ENCODE measurements at regions not wholly inside any gene's neighbourhood (a gene's known extent, or its start where the extent isn't known, plus 50 kb on each side); places are given as distances from the start of the nearest gene placed in this dataset.
"Not testable (repeated sequence)": the region's sequence is repeated elsewhere in the genome, so short reads cannot be mapped to it uniquely, and the experiment has no call there.

GRCh38 chr4:4045823-4046222, 180.9 kb downstream of the OTOP1 start:
- not testable (repeated sequence) for TF ChIP-seq POLR2A, CTCF (IDR thresholded peaks at IDR 0.05)

Measured in prostate gland (tissue), 2 donors.